ENCODE measurements at regions not wholly inside any gene's neighbourhood (a gene's known extent, or its start where the extent isn't known, plus 50 kb on each side); places are given as distances from the start of the nearest gene placed in this dataset.

DNA sequence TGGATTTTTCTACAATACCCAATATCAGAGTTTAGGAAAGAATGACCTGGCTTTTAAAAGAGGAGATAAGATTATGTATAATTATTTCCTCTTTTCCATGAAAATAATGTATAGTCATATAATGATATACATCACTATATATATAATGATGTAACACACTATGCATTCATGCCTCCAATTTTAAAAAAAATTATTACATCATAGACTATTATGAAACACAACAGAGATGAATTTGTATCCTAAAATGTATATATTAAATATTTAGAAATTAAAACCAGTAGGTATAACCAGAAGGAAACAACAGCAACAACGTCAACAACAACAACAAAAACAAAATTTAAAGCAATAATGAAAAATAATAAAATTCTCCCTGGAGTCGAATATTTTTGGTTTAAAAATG, 1856.5 kb upstream of the CDH6 start:
- intact Hi-C loops (cut with micrococcal nuclease; ENCODE audit: unreplicated experiment), result no loop called here
- H3K27ac Mint-ChIP-seq (ENCODE audit: unreplicated experiment), result no peak overlapping the region
- H3K4me1 Mint-ChIP-seq (ENCODE audit: low read depth, unreplicated experiment), result no peaks in the 10 kb centered on the region
- H3K27me3 Mint-ChIP-seq (ENCODE audit: unreplicated experiment), result no peaks in the 10 kb centered on the region
- BruUV-seq (replicated peaks), result no TSS peak
- H3K36me3 Mint-ChIP-seq (ENCODE audit: insufficient read depth, unreplicated experiment), result no peaks in the 10 kb centered on the region
- H3K9me3 Mint-ChIP-seq (ENCODE audit: low read depth, unreplicated experiment), result peaks cover 12% of the 10 kb centered on the region
- CTCF ChIA-PET, result no interaction called here
- TF ChIP-seq, protein P1, sequence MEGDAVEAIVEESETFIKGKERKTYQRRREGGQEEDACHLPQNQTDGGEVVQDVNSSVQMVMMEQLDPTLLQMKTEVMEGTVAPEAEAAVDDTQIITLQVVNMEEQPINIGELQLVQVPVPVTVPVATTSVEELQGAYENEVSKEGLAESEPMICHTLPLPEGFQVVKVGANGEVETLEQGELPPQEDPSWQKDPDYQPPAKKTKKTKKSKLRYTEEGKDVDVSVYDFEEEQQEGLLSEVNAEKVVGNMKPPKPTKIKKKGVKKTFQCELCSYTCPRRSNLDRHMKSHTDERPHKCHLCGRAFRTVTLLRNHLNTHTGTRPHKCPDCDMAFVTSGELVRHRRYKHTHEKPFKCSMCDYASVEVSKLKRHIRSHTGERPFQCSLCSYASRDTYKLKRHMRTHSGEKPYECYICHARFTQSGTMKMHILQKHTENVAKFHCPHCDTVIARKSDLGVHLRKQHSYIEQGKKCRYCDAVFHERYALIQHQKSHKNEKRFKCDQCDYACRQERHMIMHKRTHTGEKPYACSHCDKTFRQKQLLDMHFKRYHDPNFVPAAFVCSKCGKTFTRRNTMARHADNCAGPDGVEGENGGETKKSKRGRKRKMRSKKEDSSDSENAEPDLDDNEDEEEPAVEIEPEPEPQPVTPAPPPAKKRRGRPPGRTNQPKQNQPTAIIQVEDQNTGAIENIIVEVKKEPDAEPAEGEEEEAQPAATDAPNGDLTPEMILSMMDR (IDR thresholded peaks at IDR 0.05; ENCODE audit: unreplicated experiment), result no peak
- no peak overlapping the region for H3K4me3 Mint-ChIP-seq (ENCODE audit: low read depth, unreplicated experiment)
- no peak for DNase-seq

GRCh38 chr5:29321591-29321990, 1871.9 kb upstream of the CDH6 start:
- no TSS peak for BruUV-seq (replicated peaks)
- no peak for DNase-seq
- Mint-ChIP-seq H3K4me3 (ENCODE audit: low read depth, unreplicated experiment) (no peak overlapping the region), H3K27me3 (ENCODE audit: unreplicated experiment) (no peaks in the 10 kb centered on the region), H3K36me3 (ENCODE audit: insufficient read depth, unreplicated experiment) (no peaks in the 10 kb centered on the region), H3K4me1 (ENCODE audit: low read depth, unreplicated experiment) (no peaks in the 10 kb centered on the region), H3K27ac (ENCODE audit: unreplicated experiment) (no peak overlapping the region), H3K9me3 (ENCODE audit: low read depth, unreplicated experiment) (peaks cover 2% of the 10 kb centered on the region)
- CTCF ChIA-PET, result interaction anchor here (1.6 kb wide), 1 partner anchor 9 kb away, joined by 5 read pairs; no protein-coding TSS in a partner anchor
- TF ChIP-seq, protein P1 (IDR thresholded peaks at IDR 0.05; ENCODE audit: unreplicated experiment), result no peak
- intact Hi-C loops (cut with micrococcal nuclease; ENCODE audit: unreplicated experiment), result no loop called here

DNA sequence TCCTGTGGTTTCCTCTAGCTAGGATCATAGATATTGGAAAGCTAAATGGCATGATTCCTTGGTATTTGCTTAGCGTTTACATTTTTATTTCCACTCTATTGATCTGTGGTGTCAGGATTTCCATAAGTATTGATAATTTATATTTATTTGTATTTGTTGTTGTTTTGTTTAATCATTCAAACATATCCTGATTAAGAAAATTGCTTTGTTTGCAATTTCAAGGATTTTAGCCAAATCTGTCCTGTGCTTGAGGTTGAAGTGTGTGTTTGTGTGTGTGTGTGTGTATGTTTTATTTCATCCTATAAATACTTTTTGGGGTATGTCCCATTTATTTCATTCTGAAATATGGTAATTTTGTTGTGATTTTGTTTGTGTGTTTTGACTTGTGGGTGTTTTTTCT, 1884.1 kb upstream of the CDH6 start:
- intact Hi-C loops (cut with micrococcal nuclease; ENCODE audit: unreplicated experiment), result no loop called here
- Mint-ChIP-seq H3K36me3 (ENCODE audit: insufficient read depth, unreplicated experiment) (no peaks in the 10 kb centered on the region), H3K4me1 (ENCODE audit: low read depth, unreplicated experiment) (no peaks in the 10 kb centered on the region), H3K27ac (ENCODE audit: unreplicated experiment) (no peak overlapping the region), H3K9me3 (ENCODE audit: low read depth, unreplicated experiment) (no peaks in the 10 kb centered on the region), H3K4me3 (ENCODE audit: low read depth, unreplicated experiment) (no peak overlapping the region), H3K27me3 (ENCODE audit: unreplicated experiment) (no peaks in the 10 kb centered on the region)
- TF ChIP-seq, protein P1 (IDR thresholded peaks at IDR 0.05; ENCODE audit: unreplicated experiment), result no peak
- DNase-seq, result no peak
- CTCF ChIA-PET, result no interaction called here
- no TSS peak for BruUV-seq (replicated peaks)

GRCh38 chr5:29307478-29307877, 1886.0 kb upstream of the CDH6 start:
- intact Hi-C loops (cut with micrococcal nuclease; ENCODE audit: unreplicated experiment), result no loop called here
- H3K4me1 Mint-ChIP-seq (ENCODE audit: low read depth, unreplicated experiment), result no peaks in the 10 kb centered on the region
- no peak overlapping the region for H3K4me3 Mint-ChIP-seq (ENCODE audit: low read depth, unreplicated experiment)
- no TSS peak for BruUV-seq (replicated peaks)
- no peaks in the 10 kb centered on the region for H3K27me3 Mint-ChIP-seq (ENCODE audit: unreplicated experiment)
- no peaks in the 10 kb centered on the region for H3K9me3 Mint-ChIP-seq (ENCODE audit: low read depth, unreplicated experiment)
- no peak overlapping the region for H3K27ac Mint-ChIP-seq (ENCODE audit: unreplicated experiment)
- no peaks in the 10 kb centered on the region for H3K36me3 Mint-ChIP-seq (ENCODE audit: insufficient read depth, unreplicated experiment)
- TF ChIP-seq, protein P1 (IDR thresholded peaks at IDR 0.05; ENCODE audit: unreplicated experiment), result no peak
- no peak for DNase-seq
- CTCF ChIA-PET, result no interaction called here

DNA sequence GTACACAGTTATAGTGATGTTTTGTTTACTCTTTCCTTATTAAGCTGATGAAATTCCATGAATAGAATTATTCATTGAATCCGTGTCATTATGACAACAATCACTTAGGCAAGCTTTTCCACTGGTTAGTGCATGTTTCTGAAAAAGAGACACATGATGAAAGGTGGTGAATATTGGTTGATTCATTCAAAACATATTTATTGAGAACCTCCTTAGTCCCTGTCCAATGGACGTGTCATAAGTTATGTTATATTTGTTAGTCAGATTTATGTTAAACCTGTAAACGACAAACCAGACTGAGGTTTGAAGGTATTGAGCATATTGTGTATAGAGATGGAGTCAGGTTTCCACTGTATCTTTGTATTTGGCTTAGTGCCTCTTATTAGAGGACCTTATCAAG, 1888.9 kb upstream of the CDH6 start:
- Mint-ChIP-seq H3K27me3 (ENCODE audit: unreplicated experiment) (no peaks in the 10 kb centered on the region), H3K4me1 (ENCODE audit: low read depth, unreplicated experiment) (no peaks in the 10 kb centered on the region), H3K36me3 (ENCODE audit: insufficient read depth, unreplicated experiment) (no peaks in the 10 kb centered on the region), H3K9me3 (ENCODE audit: low read depth, unreplicated experiment) (no peaks in the 10 kb centered on the region), H3K27ac (ENCODE audit: unreplicated experiment) (no peak overlapping the region), H3K4me3 (ENCODE audit: low read depth, unreplicated experiment) (no peak overlapping the region)
- CTCF ChIA-PET, result no interaction called here
- BruUV-seq (replicated peaks), result no TSS peak
- TF ChIP-seq, protein P1 (IDR thresholded peaks at IDR 0.05; ENCODE audit: unreplicated experiment), result no peak
- DNase-seq, result no peak
- intact Hi-C loops (cut with micrococcal nuclease; ENCODE audit: unreplicated experiment), result no loop called here
